GM19351 (cell line): ENCODE measurements at regions not wholly inside any gene's neighbourhood (a gene's known extent, or its start where the extent isn't known, plus 50 kb on each side); places are given as distances from the start of the nearest gene placed in this dataset.

ENCODE experiments used
- ATAC-seq: cut with Tn5 transposase; IDR thresholded peaks from one replicate; pipeline ENCODE4 v1.9.1; 2021; ENCODE audit warnings: mild to moderate bottlenecking, moderate library complexity; ENCODE audit not compliant: unreplicated experiment

GRCh38 chr3:30069056-30069455 is 537.3 kb upstream of the TGFBR2 start:
- ATAC-seq = no peak

GRCh38 chr3:30073040-30073439 is 533.4 kb upstream of the TGFBR2 start:
- no peak for ATAC-seq

GRCh38 chr3:30073622-30074021 is 532.8 kb upstream of the TGFBR2 start:
- no peak for ATAC-seq

GRCh38 chr3:30075514-30075913 is 530.9 kb upstream of the TGFBR2 start:
- ATAC-seq = no peak

GRCh38 chr3:30076899-30077298 is 529.5 kb upstream of the TGFBR2 start:
- no peak for ATAC-seq

GRCh38 chr3:30077746-30078145 is 528.7 kb upstream of the TGFBR2 start:
- no peak for ATAC-seq

- ATAC-seq = no peak
These were observed 527.7 kb upstream of the TGFBR2 start for GRCh38 chr3:30078736-30079135.

- ATAC-seq = no peak
These were observed 524.5 kb upstream of the TGFBR2 start for GRCh38 chr3:30081904-30082303.

- ATAC-seq = no peak
These were observed 523.7 kb upstream of the TGFBR2 start for GRCh38 chr3:30082652-30083051.

- ATAC-seq = no peak
These were observed 523.1 kb upstream of the TGFBR2 start for GRCh38 chr3:30083315-30083714.

GRCh38 chr3:30084316-30084715 is 522.1 kb upstream of the TGFBR2 start:
- ATAC-seq = no peak

- no peak for ATAC-seq
These were observed 521.4 kb upstream of the TGFBR2 start for GRCh38 chr3:30084971-30085403.

- no peak for ATAC-seq
These were observed 520.9 kb upstream of the TGFBR2 start for GRCh38 chr3:30085486-30085885.

GRCh38 chr3:30091686-30092085 is 514.7 kb upstream of the TGFBR2 start:
- no peak for ATAC-seq

- ATAC-seq = no peak
These were observed 509.3 kb upstream of the TGFBR2 start for GRCh38 chr3:30097022-30097650.

GRCh38 chr3:30098243-30098642 is 508.2 kb upstream of the TGFBR2 start:
- ATAC-seq = no peak

GRCh38 chr3:30098653-30099455 is 507.5 kb upstream of the TGFBR2 start:
- ATAC-seq = no peak

GRCh38 chr3:30102356-30102755 is 504.0 kb upstream of the TGFBR2 start:
- ATAC-seq = no peak

GRCh38 chr3:30103186-30103585 is 503.2 kb upstream of the TGFBR2 start:
- ATAC-seq = no peak

- ATAC-seq = no peak
These were observed 498.9 kb upstream of the TGFBR2 start for GRCh38 chr3:30107531-30107930.

- no peak for ATAC-seq
These were observed 494.0 kb upstream of the TGFBR2 start for GRCh38 chr3:30112411-30112810.

- ATAC-seq = peak; percentile 72
These were observed 493.4 kb upstream of the TGFBR2 start for GRCh38 chr3:30112902-30113484.
